GM11168 (cell line): ENCODE measurements at regions not wholly inside any gene's neighbourhood (a gene's known extent, or its start where the extent isn't known, plus 50 kb on each side); places are given as distances from the start of the nearest gene placed in this dataset.

Experiments
- in situ Hi-C: fragments of 300-500 bp; cut with MboI; formaldehyde crosslinking; loops from one replicate; pipeline ENCODE4 v1.12.0; 2022; ENCODE audit warnings: low sequenced_read_pairs; ENCODE audit not compliant: unreplicated experiment

DNA sequence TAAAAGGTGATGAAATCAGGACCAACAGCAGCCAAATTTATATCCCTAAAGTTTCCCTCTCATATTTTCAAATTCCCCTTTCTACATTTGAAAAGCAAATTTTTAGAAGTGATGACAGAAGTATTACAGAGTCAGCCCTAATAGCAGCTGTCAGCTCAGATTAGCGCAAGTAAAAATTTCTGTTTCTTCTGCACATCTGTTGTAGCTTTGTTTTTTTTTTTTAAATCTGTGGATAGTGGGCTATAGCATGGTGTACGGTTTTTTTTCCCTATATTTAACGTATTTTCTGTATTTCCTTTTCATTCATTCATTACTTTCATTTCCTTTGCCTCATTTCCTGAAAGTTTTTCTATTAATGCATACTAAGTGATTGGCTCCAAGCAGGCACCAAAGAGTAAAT lies 99.1 kb downstream of the MACIR start:
- in situ Hi-C loops: no loop called here

DNA sequence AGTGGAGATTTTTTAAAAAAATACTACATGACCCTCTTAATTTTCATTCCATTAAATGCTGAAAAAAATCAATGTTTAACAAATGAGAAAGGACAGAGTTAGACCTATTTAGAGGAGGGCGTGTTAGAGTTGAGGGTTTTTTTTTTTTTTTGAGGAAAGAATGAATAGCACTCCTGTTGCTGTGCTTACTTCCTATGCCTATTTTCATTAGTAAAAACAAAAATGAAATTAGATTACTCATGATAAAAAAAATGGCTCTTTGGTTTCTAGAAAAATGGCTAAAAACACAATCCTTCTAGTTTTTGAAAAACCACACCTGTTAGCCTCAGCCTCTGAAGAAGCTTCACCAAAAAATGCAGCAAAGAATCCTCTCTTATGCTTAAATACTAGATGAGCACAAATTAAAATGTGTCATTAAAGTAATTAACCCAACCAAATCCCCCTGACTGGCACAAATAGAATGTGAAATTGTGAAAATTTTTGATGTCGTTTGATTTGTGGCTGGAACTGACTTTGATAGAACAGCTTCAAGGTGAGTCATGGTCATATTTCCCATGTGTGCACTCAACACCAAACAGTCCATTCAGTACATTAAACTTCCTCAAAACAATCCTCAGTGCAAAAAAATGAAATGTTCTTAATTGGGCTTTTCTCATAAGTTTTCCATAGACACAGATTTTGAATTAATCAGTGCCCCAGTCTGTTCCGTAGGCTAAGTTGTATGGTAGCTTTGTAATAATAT lies 98.0 kb downstream of the MACIR start:
- in situ Hi-C loops: no loop called here

DNA sequence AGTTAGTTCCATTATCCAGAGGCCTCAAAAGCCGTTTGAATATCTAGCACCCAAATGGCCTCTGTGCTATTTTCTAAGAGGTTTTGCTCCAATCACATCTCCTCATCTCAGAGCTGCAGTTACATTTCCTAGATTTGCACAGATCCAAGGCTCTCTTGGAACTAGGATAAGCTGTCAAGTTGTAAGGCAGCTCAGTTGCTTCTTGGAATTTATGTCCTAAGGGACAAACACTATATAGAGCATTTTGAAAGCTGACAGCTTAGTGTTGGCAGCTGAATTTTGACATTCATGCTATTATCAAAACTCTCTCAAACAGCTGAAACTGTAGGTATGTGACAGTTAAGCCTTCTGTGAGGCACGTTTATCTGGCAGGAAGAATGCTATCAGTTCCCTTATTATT lies 97.0 kb downstream of the MACIR start:
- in situ Hi-C loops: no loop called here

DNA sequence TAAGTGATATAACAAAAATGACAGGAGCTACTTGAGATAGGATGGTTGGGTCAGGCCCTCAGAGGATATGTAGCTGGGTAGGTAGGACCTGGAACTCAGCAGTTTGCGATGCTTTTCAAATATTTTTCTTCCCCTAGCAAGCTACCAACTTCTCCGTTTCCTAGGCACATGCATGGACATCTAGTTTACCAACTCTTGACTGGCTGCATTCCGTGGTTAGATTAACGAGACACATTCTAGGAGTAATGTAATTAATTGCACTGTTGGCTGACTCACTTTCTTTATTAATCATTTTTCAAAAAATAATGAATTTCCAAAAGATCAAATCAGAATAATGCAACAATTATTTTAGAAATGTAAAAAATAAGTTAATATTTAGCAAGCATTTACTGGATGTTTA lies 95.9 kb downstream of the MACIR start:
- in situ Hi-C loops: no loop called here

DNA sequence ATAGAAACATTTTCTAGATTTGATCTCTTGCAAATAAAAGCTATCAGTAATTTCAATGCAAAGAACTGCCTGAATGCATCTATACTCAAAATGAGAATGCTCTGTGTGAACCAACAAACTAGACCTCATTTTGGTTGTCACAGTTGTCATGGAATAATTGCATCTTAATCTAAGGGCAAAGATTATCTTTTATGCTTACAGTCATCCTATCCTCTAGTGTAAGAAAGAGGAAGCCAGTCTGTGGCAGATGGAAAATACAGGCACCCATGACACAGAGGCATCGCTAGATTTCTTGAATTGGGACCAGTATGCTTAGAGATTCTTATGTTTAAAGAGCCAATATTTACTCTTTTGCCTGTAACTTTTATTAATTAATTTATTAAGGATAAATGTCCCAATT lies 95.0 kb downstream of the MACIR start:
- in situ Hi-C loops: no loop called here

DNA sequence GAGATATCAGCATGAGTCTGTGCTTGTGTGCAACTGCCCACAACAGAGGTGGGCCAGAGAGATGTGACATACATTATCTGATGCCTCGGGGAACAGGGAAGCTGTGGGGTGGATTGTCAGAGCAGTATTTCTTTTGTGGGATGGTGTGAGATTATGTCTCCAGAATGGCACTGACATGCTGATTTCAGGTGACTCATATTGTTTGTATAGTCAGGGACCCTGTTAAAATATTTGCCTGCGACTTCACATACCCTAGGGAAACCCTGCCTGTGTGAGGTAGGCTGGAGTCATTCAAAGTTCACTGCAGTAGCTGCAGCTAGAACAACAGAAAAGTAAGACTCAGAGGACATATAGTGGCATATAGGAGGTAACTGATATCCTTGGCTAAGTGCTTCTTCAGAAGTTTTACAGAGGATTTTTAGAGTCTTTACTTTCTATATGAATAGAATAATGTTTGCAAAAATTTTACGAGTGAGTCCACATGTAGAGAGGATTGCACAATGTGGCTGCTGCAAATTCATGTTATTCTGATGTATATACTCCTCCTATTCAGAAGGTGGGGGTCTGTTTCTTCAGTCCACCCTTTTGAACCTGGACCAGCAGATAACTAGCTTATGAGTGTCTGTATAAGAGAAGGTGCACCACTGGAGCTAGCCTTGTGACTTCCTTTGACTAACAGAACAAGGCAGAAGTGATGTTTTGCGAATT lies 89.3 kb downstream of the MACIR start:
- in situ Hi-C loops: loop anchor here (5.0 kb wide), 1 partner anchor 61 kb away; no protein-coding TSS in a partner anchor

DNA sequence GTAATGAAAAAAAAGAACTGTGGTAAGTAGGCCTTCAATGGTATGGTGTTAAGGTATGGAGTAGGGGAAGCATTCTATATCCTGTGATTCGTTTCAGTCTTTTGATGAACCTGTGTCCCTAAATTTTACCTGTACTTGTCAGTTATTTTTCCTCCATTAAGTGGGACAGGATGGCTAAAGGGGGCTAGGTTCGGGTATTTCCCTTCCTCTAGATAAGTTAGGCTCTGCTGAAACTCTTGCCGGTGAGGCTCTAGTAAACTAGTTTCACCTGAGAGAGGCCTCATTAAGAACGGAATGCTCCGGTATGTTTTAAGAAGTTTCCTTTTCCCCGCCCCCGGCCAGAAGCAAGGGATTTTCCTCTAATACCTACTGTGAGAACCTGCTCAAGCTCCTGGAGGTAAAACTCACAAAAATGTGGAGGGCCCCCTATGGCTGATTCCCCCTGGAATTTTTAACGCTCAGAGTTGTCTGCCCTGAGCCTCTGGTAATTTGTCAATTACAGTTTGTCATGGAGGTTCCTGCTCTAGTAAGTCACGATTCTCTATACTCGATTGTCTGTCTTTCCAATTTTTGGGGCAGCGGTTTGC lies 87.7 kb downstream of the MACIR start:
- in situ Hi-C loops: loop anchor here (5.0 kb wide), 1 partner anchor 59 kb away; no protein-coding TSS in a partner anchor

DNA sequence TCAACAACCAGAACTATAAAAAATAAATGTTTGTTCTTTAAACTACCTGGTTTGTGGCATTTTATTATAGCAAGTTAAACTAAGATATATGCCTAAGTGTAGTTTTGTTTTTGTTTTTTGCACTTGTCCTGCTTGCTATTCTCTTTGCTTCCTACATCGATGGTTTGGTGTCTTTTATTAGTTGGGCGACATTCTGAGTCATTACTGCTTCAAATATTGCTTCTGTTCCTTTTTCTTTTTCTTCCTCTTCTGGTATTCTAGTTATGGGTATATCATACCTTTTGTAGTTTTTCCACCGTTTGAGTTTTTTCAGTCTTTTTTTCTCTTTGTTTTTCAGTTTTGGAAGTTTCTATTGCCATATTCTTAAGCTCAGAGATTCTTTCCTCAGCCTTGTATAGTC lies 86.9 kb downstream of the MACIR start:
- in situ Hi-C loops: loop anchor here (5.0 kb wide), 1 partner anchor 58 kb away; no protein-coding TSS in a partner anchor

DNA sequence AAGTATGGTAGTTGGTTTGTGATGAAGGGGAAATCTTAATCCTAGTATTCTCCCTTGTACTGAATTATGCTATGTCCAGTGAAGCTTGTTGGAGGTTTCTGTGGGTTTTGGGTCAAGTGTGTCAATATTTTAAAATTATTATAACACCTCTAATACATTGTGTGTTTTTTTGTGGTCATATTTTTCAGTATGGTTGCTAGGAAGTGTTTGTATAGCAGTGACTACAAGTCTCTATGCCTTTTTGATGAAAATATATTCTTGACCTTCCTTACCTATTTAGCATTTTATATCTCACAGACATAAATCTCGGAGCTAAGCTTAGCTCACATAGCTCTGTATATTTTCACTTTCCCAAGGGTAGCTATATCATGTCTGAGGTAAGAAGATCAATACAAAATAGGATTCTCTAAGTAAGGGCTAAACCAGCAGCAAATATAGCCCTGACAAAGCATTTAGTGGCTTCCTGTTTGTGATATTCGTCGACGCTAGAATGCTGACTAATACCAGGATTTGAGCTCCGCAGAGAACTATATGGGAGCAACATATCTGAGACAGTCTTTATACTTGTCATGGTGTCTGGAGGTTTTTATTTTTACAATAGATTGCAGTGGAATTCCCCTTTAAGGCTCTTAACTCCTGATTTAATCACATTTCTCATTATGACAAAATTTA lies 82.3 kb downstream of the MACIR start:
- in situ Hi-C loops: no loop called here

DNA sequence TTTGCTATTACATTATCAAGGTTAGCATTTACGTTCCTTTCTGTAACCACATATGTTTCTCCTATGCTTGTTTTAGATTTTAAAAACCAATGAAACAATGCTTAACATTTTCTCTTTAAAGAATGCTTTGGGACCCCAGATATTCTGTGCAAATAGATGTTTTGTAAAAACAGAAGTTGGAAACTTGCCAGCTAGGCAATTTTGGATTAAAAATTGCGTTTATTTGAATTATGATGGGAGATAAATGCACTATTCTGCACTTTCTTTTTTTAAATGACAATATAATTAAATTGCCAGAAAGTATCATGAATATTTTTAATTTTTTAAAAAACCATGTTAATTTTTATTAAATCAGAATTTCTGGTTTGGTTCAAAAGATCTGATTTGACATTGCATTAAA lies 81.6 kb downstream of the MACIR start:
- in situ Hi-C loops: no loop called here

DNA sequence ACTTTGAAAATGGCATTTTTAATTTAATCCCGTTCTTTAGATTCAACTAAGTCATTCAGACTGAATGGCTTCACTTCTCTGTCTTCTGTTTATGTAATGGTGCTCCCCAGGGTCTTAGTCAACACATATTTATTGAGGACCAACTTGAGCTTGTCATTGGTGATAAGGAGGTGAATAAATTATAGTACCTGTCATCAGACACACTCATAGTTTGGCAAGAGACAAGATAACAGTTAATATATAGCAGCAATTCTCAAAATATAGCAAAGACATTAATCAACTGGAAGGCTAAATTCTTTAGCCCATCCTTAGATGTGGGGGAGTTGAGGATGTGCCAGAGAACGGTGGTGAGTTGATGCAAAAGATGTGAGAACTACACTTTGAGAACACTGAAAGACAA lies 78.4 kb downstream of the MACIR start:
- in situ Hi-C loops: no loop called here

DNA sequence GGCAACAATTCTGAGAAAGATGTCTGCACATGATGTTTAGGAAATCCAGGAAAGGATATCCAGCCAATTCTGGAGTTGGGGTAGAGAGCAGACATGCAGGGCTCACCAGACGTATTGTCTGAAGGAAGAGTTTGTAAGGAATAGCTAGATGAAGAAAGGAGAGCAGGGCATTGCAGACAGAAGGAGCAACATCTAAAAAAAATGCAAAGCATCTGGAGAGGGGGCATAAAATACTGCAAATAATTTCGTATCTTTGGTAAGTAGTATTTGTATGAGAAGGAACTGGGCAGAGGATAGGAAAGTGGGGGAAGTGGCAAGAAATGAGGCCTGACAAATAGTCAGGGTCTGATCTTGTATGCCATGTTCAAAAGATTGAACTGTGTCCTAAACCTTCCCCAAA lies 74.8 kb downstream of the MACIR start:
- in situ Hi-C loops: no loop called here

DNA sequence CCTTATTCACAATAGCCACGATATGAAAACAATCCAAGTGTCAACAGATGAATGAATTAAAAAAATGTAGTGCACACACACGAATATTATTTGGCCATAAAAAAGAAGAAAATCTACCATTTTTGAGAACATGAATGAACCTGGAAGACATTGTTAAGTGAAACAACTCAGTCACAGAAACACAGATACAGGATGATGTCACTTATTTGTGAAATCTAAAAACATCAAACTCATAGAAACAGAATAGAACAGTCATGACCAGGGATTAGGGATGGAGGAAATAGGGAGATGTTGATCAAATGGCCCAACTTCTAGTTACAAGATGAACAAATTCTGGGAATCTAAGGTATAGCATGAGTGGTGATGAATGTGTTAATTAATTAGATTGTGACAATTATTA lies 72.3 kb downstream of the MACIR start:
- in situ Hi-C loops: no loop called here
